IMR-90 (cell line): ENCODE measurements at regions not wholly inside any gene's neighbourhood (a gene's known extent, or its start where the extent isn't known, plus 50 kb on each side); places are given as distances from the start of the nearest gene placed in this dataset.

Source experiments
- NFE2L2 ChIP-seq: fragments of 150-350 bp; IDR thresholded peaks from 2 replicates; pipeline ENCODE4 v1.6.1; 2016; ENCODE audit warnings: low read depth, mild to moderate bottlenecking, low read length
- POLR2A ChIP-seq: IDR thresholded peaks from 2 replicates; pipeline ENCODE4 v1.6.1; 2012; ENCODE audit warnings: mild to moderate bottlenecking, low read depth, low read length
- RAD21 ChIP-seq: IDR thresholded peaks from 2 replicates; pipeline ENCODE4 v1.6.1; 2012; ENCODE audit warnings: low read length, improper control_type of control experiment
- TF ChIP-seq, protein P1 (sequence below): conservative IDR thresholded peaks from 2 replicates; pipeline ENCODE4 v1.5.1; 2012; ENCODE audit warnings: mild to moderate bottlenecking, low read depth, low read length, improper control_type of control experiment

DNA sequence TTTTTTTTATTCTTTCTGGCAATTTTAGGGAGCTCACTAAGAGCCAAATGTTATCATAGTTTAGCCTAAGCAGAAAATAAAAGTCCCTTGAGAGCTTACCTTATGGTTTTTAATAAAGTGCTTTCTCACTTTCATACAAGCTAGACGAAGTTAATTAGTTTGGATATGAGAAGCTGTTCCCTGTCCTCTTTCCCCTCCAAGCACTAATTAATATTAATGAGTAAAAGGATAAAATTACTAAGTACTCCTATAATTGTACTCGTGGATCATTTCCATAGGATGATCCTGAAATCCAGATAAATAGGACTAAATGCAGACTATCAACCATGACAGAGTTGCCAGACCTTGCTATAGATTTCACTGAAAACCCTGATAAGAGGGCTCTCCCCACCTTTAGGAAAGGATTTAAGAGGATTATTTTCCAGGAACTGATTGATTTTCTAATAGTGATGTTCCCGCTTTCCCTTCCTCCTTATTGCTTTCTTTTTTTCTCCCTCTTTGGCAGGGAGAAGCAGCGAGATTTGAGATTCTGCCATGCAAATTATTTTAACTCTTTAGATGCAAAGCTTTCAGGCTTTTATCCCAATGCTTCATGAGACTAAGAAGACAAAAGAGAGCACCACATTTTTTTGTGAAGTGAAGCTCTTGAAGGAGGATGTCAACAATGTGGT lies 58.3 kb upstream of the HECW1 start:
- TF ChIP-seq, protein P1, sequence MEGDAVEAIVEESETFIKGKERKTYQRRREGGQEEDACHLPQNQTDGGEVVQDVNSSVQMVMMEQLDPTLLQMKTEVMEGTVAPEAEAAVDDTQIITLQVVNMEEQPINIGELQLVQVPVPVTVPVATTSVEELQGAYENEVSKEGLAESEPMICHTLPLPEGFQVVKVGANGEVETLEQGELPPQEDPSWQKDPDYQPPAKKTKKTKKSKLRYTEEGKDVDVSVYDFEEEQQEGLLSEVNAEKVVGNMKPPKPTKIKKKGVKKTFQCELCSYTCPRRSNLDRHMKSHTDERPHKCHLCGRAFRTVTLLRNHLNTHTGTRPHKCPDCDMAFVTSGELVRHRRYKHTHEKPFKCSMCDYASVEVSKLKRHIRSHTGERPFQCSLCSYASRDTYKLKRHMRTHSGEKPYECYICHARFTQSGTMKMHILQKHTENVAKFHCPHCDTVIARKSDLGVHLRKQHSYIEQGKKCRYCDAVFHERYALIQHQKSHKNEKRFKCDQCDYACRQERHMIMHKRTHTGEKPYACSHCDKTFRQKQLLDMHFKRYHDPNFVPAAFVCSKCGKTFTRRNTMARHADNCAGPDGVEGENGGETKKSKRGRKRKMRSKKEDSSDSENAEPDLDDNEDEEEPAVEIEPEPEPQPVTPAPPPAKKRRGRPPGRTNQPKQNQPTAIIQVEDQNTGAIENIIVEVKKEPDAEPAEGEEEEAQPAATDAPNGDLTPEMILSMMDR = no peak
- no peak for TF ChIP-seq RAD21
- no peak for TF ChIP-seq POLR2A
- no peak for TF ChIP-seq NFE2L2
